Activated CD4-positive, alpha-beta T cell treated with anti-CD3 and anti-CD28 coated beads for 36 hours (primary cell): ENCODE measurements at regions not wholly inside any gene's neighbourhood (a gene's known extent, or its start where the extent isn't known, plus 50 kb on each side); places are given as distances from the start of the nearest gene placed in this dataset.

Experiments used
- ATAC-seq: fragments of 200-7000 bp; cut with Tn5 transposase; one replicate; pipeline ENCODE4 v1.10.0; 2021; ENCODE audit warnings: mild to moderate bottlenecking, moderate library complexity
- CTCF ChIA-PET: fragments of 350-600 bp; sonication (Branson Sonifier 250); formaldehyde crosslinking; loops from one replicate; lab custom pipeline; 2021; ENCODE audit warnings: antibody characterized with exemption; lab: Charles Lee
- POLR2A ChIA-PET: fragments of 350-600 bp; sonication (Branson Sonifier 250); formaldehyde crosslinking; loops from one replicate; lab custom pipeline; 2021; ENCODE audit warnings: antibody characterized with exemption, inconsistent platforms; lab: Charles Lee
- DNase-seq: peaks from one replicate; pipeline ENCODE4 v3.0.0-alpha.2; 2020
- H3K27ac Mint-ChIP-seq: one replicate; pipeline ENCODE4 v1.8.0; 2021; ENCODE audit warnings: mixed read lengths
- H3K27me3 Mint-ChIP-seq: one replicate; pipeline ENCODE4 v1.8.0; 2021; ENCODE audit warnings: mixed read lengths
- H3K36me3 Mint-ChIP-seq: one replicate; pipeline ENCODE4 v1.8.0; 2021; ENCODE audit warnings: low read depth, mixed read lengths
- H3K4me1 Mint-ChIP-seq: one replicate; pipeline ENCODE4 v1.8.0; 2021; ENCODE audit warnings: mixed read lengths
- H3K4me3 Mint-ChIP-seq: one replicate; pipeline ENCODE4 v1.8.0; 2021; ENCODE audit warnings: mild to moderate bottlenecking, moderate library complexity, mixed read lengths
- H3K9me3 Mint-ChIP-seq: one replicate; pipeline ENCODE4 v1.8.0; 2021; ENCODE audit warnings: low read depth, mixed read lengths
- intact Hi-C, 2 experiments: fragments of 100-400 bp; cut with DNase I in 1 of 2; cut with micrococcal nuclease in 1 of 2; formaldehyde crosslinking; loops; one replicate each; pipeline versions ENCODE4 v1.14.2 to v1.15.1; 2022 to 2024; cut with DNase I, micrococcal nuclease

DNA sequence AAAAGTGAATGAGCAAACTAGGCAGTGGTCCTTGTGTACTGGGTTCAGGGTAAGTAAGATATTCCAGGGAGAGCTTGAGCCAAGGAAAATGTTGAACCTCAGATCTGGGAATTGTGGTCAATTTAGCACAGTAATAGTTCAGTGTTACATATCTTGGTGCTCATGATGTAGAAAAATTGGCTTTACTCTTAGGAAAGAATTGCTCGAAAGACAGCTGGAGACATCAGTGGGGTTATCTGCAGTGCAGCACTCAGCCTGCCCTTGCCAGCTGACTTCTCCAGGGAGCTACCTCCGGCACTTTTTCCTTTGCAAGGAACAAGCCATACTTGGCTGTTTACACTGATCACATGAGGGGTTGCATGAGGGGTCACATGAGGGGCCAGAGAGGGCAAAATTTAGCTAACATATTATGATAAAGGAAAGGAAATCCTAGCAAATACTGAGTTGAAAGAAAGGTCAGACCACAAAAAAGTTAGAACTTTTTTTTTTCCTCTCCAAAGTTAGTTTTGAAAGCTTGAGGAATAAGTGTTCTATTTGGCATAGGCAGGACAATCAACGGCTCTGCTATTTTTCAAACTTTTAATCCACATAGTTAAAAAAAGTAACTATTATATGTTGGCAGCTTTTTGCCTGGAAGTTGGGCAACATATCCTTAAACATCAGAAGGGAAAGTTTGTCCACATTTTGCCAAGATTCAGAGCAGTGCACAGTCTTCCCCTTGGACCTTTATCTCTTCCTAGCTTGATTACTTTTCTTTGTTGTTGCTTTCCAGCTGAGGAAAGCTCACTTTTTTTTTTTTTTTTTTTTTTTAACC, 92.4 kb downstream of the COL6A6 start:
- ChIA-PET POLR2A (no interaction called here), CTCF (interaction anchor here (0.6 kb wide), 1 partner anchor 180 kb away, joined by 4 read pairs; no protein-coding TSS in a partner anchor)
- Mint-ChIP-seq H3K27me3 (peaks cover 7% of the 10 kb centered on the region), H3K4me1 (no peaks in the 10 kb centered on the region), H3K4me3 (no peak overlapping the region), H3K9me3 (peaks cover 12% of the 10 kb centered on the region), H3K36me3 (no peaks in the 10 kb centered on the region), H3K27ac (no peak overlapping the region)
- intact Hi-C loops: no loop called here
- ATAC-seq: no peak
- DNase-seq: no peak

DNA sequence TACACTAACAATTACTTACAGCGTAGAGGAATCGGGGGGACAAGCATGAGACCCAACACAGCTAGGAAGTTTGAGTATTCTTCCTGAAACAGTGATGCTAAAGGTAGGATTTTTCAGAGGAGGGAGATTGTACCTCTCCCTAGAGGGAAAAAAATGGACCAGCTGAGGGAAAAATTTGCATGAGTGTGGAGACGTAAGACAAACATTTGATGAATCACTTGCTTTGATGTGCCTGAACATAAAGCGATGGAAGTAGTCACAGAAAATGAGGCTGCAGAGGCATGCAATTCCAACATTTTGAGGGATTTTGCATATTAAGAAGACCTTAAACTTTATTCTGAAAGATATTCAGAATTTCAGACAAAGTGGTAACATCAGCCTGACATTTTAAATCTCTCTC, 102.2 kb downstream of the COL6A6 start:
- Mint-ChIP-seq H3K27me3 (peaks cover 23% of the 10 kb centered on the region), H3K4me3 (no peak overlapping the region), H3K9me3 (no peaks in the 10 kb centered on the region), H3K27ac (no peak overlapping the region), H3K36me3 (no peaks in the 10 kb centered on the region), H3K4me1 (no peaks in the 10 kb centered on the region)
- ATAC-seq (no peak), DNase-seq (no peak)
- ChIA-PET CTCF (no interaction called here), POLR2A (no interaction called here)
- intact Hi-C loops: no loop called here

DNA sequence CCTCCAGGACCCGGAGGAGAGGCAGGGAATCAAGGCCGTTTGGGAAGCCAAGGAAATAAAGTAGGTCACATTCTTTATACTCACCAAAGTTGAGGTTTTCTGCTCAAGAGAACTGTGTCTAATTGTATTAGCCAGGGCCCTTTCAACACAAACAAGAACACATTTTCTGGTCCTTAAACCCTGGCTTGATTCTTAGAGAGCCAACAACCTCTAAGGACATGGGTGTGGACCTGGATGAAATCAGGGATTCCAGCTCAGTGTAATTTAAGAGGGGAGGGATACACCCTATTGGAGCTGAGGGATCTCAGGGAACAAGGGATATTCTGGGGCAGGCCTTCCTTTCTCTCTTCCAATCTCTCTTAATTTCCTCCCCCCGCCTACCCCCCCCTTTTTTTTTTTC, 104.8 kb downstream of the COL6A6 start:
- DNase-seq: no peak
- CTCF ChIA-PET: no interaction called here
- Mint-ChIP-seq H3K4me1 (no peaks in the 10 kb centered on the region), H3K9me3 (no peaks in the 10 kb centered on the region), H3K27me3 (peaks cover 16% of the 10 kb centered on the region), H3K27ac (no peak overlapping the region), H3K36me3 (no peaks in the 10 kb centered on the region), H3K4me3 (no peak overlapping the region)
- intact Hi-C loops: no loop called here
- POLR2A ChIA-PET: no interaction called here
- ATAC-seq: no peak

DNA sequence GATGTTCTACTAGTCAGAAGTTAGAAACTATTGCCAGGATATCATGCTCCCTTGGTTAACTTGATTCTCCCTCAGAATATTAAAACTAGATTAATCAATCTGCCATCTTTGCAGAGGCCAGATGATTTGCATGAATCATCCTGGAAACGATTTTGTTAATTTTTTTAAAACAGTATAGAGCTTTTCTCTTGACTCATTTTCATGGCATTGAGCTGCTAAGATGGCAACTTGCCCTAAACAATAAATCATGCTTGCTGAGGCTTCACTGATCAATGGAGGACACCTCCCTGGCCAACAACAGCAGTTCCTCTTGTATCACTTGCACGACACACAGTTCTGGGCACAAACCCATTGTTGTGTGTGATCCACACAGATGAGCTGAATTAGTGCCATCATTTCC, 109.1 kb downstream of the COL6A6 start:
- CTCF ChIA-PET: no interaction called here
- POLR2A ChIA-PET: no interaction called here
- peaks cover 13% of the 10 kb centered on the region for H3K27me3 Mint-ChIP-seq

DNA sequence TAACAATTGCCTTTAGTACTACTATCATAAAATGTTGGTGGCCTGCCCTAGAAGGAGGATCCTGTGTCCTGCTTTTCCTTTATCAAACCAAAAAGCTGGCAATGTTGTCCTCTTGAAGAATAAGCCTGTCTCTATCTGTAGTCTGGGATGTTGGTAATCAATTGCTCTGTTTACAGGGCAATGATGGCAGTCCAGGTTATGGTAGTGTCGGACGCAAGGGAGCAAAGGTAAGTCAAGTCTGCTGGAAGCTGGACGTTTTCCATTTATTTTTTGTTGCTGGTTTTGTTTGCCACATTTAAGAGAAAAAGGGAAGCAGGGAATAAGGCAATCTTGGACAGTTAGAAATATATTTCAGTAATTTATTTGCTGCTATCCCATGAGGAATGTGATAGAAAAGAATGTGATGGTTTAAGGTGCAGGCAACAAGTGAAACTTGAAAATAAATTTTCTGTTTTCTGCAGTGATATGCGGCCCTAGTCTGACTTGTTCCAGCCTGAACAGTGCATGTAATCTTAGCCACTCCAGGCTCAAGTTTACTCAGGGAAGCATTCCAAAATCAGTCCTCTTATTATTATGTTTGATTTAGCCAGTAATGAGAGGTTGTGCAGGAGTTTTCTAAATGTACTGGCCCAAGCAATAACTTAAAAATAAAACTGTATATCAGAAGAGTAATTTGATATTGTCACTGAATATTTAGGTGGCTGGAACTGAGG, 110.3 kb downstream of the COL6A6 start:
- Mint-ChIP-seq H3K27me3 (peaks cover 13% of the 10 kb centered on the region), H3K36me3 (no peaks in the 10 kb centered on the region), H3K4me3 (no peak overlapping the region), H3K9me3 (no peaks in the 10 kb centered on the region), H3K27ac (no peak overlapping the region), H3K4me1 (no peaks in the 10 kb centered on the region)
- DNase-seq (no peak), ATAC-seq (no peak)
- POLR2A ChIA-PET: no interaction called here
- intact Hi-C loops: no loop called here
- CTCF ChIA-PET: no interaction called here

More for the DNA sequence above, 109.1 kb downstream of the COL6A6 start:
- intact Hi-C loops: no loop called here
- no peak overlapping the region for H3K4me3 Mint-ChIP-seq
- ATAC-seq (no peak), DNase-seq (no peak)
- H3K4me1 Mint-ChIP-seq: no peaks in the 10 kb centered on the region
- no peaks in the 10 kb centered on the region for H3K9me3 Mint-ChIP-seq
- H3K27ac Mint-ChIP-seq: no peak overlapping the region
- H3K36me3 Mint-ChIP-seq: no peaks in the 10 kb centered on the region

- no peak for DNase-seq
- no peak for ATAC-seq
- peaks cover 11% of the 10 kb centered on the region for H3K27me3 Mint-ChIP-seq
- ChIA-PET CTCF (no interaction called here), POLR2A (no interaction called here)
- no peaks in the 10 kb centered on the region for H3K4me1 Mint-ChIP-seq
- H3K4me3 Mint-ChIP-seq: no peak overlapping the region
- no peak overlapping the region for H3K27ac Mint-ChIP-seq
- no peaks in the 10 kb centered on the region for H3K9me3 Mint-ChIP-seq
- intact Hi-C loops: no loop called here
- H3K36me3 Mint-ChIP-seq: no peaks in the 10 kb centered on the region
These were observed 110.9 kb downstream of the COL6A6 start for GRCh38 chr3:130627882-130628281.
